GM23338 (cell line): ENCODE measurements at regions not wholly inside any gene's neighbourhood (a gene's known extent, or its start where the extent isn't known, plus 50 kb on each side); places are given as distances from the start of the nearest gene placed in this dataset.

Source experiments
- ATAC-seq: fragments of 200-7000 bp; cut with Tn5 transposase; 3 replicates; pipeline ENCODE4 v1.9.1; 2020
- DNase-seq: peaks from one replicate; pipeline ENCODE4 v3.0.0-alpha.2; 2015; ENCODE audit warnings: low spot score
- H2AFZ ChIP-seq: fragments of 200-600 bp; sonication (generic); 2 replicates; pipeline ENCODE4 v1.8.0; 2016; ENCODE audit warnings: antibody characterized with exemption, mild to moderate bottlenecking, moderate library complexity
- H3F3A ChIP-seq: fragments of 200-600 bp; sonication (generic); replicated peaks from 2 replicates; pipeline ENCODE4 v1.8.0; 2017; ENCODE audit warnings: antibody characterized with exemption, mixed run types, low read depth
- H3K27ac ChIP-seq: fragments of 200-600 bp; sonication (generic); 2 replicates; pipeline ENCODE4 v1.6.1; 2016; ENCODE audit warnings: low read depth
- H3K27me3 ChIP-seq: fragments of 200-600 bp; sonication (generic); 2 replicates; pipeline ENCODE4 v1.8.0; 2016; ENCODE audit warnings: mild to moderate bottlenecking, mixed run types, moderate library complexity; ENCODE audit not compliant: insufficient read depth
- H3K36me3 ChIP-seq: fragments of 200-600 bp; sonication (generic); 2 replicates; pipeline ENCODE4 v1.8.0; 2016; ENCODE audit warnings: mild to moderate bottlenecking; ENCODE audit not compliant: insufficient read depth
- H3K4me1 ChIP-seq: fragments of 200-600 bp; sonication (generic); 2 replicates; pipeline ENCODE4 v1.8.0; 2016; ENCODE audit warnings: mild to moderate bottlenecking, moderate library complexity; ENCODE audit not compliant: insufficient read depth
- H3K4me2 ChIP-seq: fragments of 200-600 bp; sonication (generic); 2 replicates; pipeline ENCODE4 v1.7.1; 2017; ENCODE audit warnings: mixed run types
- H3K4me3 ChIP-seq: fragments of 200-600 bp; sonication (generic); 2 replicates; pipeline ENCODE4 v1.6.1; 2016; ENCODE audit warnings: mixed run types
- H3K79me2 ChIP-seq: fragments of 200-600 bp; sonication (generic); replicated peaks from 2 replicates; pipeline ENCODE4 v1.8.0; 2017; ENCODE audit warnings: mild to moderate bottlenecking; ENCODE audit not compliant: insufficient read depth
- H3K9me2 ChIP-seq: fragments of 200-600 bp; sonication (generic); 2 replicates; pipeline ENCODE4 v1.8.0; 2017; ENCODE audit not compliant: insufficient read depth
- H4K20me1 ChIP-seq: fragments of 200-600 bp; sonication (generic); replicated peaks from 2 replicates; pipeline ENCODE4 v1.8.0; 2017; ENCODE audit warnings: mild to moderate bottlenecking; ENCODE audit not compliant: insufficient read depth
- H3K27ac Mint-ChIP-seq: 2 replicates; pipeline ENCODE4 v1.8.0; 2020; ENCODE audit warnings: inconsistent platforms, mild to moderate bottlenecking, moderate library complexity, mixed read lengths
- H3K27me3 Mint-ChIP-seq: 3 replicates; pipeline ENCODE4 v1.8.0; 2022; ENCODE audit warnings: low read depth, mild to moderate bottlenecking, moderate library complexity, mixed read lengths, inconsistent platforms; ENCODE audit not compliant: insufficient read depth, poor library complexity
- H3K36me3 Mint-ChIP-seq: 3 replicates; pipeline ENCODE4 v1.8.0; 2021; ENCODE audit warnings: low read depth, mild to moderate bottlenecking, inconsistent platforms, moderate library complexity, mixed read lengths
- H3K4me1 Mint-ChIP-seq: 3 replicates; pipeline ENCODE4 v1.8.0; 2020; ENCODE audit warnings: mild to moderate bottlenecking, inconsistent platforms, mixed read lengths
- H3K4me3 Mint-ChIP-seq: 3 replicates; pipeline ENCODE4 v1.8.0; 2021; ENCODE audit warnings: moderate library complexity, mild to moderate bottlenecking, inconsistent platforms, mixed read lengths
- H3K9me3 Mint-ChIP-seq: 3 replicates; pipeline ENCODE4 v1.8.0; 2020; ENCODE audit warnings: moderate library complexity, mild to moderate bottlenecking, inconsistent platforms, mixed read lengths
- CREB1 ChIP-seq: fragments of 250-450 bp; sonication (Bioruptor Pico); IDR thresholded peaks from 2 replicates; pipeline ENCODE4 v1.5.0; 2020; ENCODE audit warnings: low read depth, mild to moderate bottlenecking, moderate library complexity
- EZH2 ChIP-seq: fragments of 200-600 bp; sonication (generic); IDR thresholded peaks from one replicate; pipeline ENCODE4 v1.8.0; 2017; ENCODE audit warnings: antibody characterized with exemption, mild to moderate bottlenecking, low read depth; ENCODE audit not compliant: unreplicated experiment
- JUNB ChIP-seq: IDR thresholded peaks from one replicate; pipeline ENCODE4 v1.6.1; 2016; ENCODE audit warnings: antibody characterized with exemption; ENCODE audit not compliant: unreplicated experiment
- NANOG ChIP-seq: IDR thresholded peaks from 2 replicates; pipeline ENCODE4 v1.6.1; 2016; ENCODE audit warnings: antibody characterized with exemption, borderline replicate concordance
- POLR2AphosphoS5 ChIP-seq: IDR thresholded peaks from 2 replicates; pipeline ENCODE4 v1.6.1; 2016; ENCODE audit warnings: antibody characterized with exemption, low read depth
- STAT1 ChIP-seq: IDR thresholded peaks from one replicate; pipeline ENCODE4 v1.6.1; 2016; ENCODE audit warnings: antibody characterized with exemption; ENCODE audit not compliant: unreplicated experiment
- ZNF114 ChIP-seq: fragments of 250-450 bp; sonication (Bioruptor Pico); IDR thresholded peaks from 2 replicates; pipeline ENCODE4 v1.5.0; 2020; ENCODE audit warnings: mild to moderate bottlenecking, moderate library complexity
- ZNF331 ChIP-seq: fragments of 250-450 bp; sonication (Bioruptor Pico); IDR thresholded peaks from 2 replicates; pipeline ENCODE4 v1.5.0; 2020; ENCODE audit warnings: low read depth, mild to moderate bottlenecking, moderate library complexity
- TF ChIP-seq, protein P1 (sequence below): IDR thresholded peaks from 2 replicates; pipeline ENCODE4 v1.6.1; 2016; ENCODE audit warnings: antibody characterized with exemption
- TF ChIP-seq, protein P2 (sequence below), 2 experiments: fragments of 200-600 bp in 1 of 2; sonication (generic) in 1 of 2; conservative IDR thresholded peaks; 2 replicates each; pipeline versions ENCODE4 v1.5.1 to v1.6.1; 2016 to 2017; ENCODE audit warnings: antibody characterized with exemption in 2 of 2, low read depth in 2 of 2, mild to moderate bottlenecking in 2 of 2, moderate library complexity in 1 of 2
- TF ChIP-seq, protein P3 (sequence below): fragments of 250-450 bp; sonication (Bioruptor Pico); IDR thresholded peaks from 2 replicates; pipeline ENCODE4 v1.5.0; 2020; ENCODE audit warnings: mild to moderate bottlenecking, moderate library complexity

DNA sequence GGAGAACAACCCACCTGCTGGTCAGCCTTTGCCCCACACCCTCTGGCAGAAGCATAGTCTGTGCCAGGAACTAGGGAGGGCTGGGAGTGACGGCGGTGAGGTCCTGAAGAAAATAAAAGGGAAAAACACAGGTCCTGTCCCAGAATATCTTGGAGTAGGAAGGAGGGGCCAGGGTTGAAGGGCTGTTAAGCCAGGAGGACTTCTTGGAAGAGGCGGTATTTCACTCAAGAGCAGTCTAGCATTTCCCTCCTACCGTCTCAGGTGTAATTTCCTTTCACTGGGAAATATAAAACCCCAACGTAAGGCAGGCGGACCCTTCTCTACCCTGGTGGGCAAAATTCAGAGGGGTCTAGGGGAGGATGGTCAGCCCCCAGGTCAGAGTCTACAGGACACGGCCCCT lies 72.7 kb upstream of the TTC34 start (continued):
- TF ChIP-seq, protein P1, sequence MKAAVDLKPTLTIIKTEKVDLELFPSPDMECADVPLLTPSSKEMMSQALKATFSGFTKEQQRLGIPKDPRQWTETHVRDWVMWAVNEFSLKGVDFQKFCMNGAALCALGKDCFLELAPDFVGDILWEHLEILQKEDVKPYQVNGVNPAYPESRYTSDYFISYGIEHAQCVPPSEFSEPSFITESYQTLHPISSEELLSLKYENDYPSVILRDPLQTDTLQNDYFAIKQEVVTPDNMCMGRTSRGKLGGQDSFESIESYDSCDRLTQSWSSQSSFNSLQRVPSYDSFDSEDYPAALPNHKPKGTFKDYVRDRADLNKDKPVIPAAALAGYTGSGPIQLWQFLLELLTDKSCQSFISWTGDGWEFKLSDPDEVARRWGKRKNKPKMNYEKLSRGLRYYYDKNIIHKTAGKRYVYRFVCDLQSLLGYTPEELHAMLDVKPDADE = no peak
- TF ChIP-seq, protein P2, sequence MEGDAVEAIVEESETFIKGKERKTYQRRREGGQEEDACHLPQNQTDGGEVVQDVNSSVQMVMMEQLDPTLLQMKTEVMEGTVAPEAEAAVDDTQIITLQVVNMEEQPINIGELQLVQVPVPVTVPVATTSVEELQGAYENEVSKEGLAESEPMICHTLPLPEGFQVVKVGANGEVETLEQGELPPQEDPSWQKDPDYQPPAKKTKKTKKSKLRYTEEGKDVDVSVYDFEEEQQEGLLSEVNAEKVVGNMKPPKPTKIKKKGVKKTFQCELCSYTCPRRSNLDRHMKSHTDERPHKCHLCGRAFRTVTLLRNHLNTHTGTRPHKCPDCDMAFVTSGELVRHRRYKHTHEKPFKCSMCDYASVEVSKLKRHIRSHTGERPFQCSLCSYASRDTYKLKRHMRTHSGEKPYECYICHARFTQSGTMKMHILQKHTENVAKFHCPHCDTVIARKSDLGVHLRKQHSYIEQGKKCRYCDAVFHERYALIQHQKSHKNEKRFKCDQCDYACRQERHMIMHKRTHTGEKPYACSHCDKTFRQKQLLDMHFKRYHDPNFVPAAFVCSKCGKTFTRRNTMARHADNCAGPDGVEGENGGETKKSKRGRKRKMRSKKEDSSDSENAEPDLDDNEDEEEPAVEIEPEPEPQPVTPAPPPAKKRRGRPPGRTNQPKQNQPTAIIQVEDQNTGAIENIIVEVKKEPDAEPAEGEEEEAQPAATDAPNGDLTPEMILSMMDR (conservative IDR thresholded peaks at IDR 0.05; ENCODE audit: low read depth in 2 of 2) = no peak

DNA sequence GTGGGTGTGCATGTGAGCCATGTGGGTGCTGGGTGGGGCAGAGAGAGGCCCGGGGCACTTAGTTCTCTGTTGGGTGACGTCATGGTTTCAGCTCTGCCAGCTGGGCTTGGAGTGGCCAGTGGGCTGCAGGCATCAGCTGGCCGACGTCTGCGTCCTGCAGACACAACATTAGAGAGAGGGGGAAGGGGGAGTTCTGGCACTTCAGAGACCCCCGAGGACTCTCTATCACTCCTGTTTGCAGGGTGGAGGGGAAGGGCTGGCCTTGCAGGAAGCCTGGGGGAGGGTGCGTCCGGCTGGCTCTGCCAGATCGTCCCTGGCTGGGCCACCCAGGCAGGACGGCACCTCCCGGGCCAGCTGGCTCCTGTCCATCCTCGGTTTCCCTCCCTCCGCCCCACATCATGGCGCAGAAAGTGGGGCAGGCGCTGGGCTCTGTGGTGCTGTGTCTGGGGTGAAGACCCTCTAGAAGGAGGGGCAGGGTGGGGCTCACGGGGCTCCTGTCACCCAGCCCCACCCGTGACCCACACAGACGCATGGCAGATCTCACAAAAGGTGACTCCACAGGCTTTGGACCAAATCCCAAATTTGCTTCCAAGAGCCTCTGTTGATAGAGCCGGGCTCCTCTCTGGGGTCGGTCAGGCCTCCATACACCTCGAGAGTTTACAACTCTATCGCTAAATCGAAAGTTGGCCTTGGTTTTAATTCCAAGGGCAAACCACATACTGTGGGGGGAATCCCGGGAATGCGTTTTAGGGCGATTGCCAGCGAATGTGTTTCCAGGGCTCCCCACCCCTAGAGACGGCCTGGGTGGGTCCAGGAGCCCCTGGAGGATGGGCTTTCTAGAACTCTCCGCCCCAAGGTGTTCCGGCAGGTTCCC lies 73.4 kb upstream of the TTC34 start:
- H3K4me1 ChIP-seq = no peaks in the 10 kb centered on the region
- no peaks in the 10 kb centered on the region for H3K36me3 ChIP-seq
- Mint-ChIP-seq H3K27ac (no peak overlapping the region), H3K27me3 (peaks cover 9% of the 10 kb centered on the region), H3K36me3 (peaks cover 20% of the 10 kb centered on the region), H3K4me3 (no peak overlapping the region), H3K9me3 (peaks cover 79% of the 10 kb centered on the region), H3K4me1 (no peaks in the 10 kb centered on the region)
- no peaks in the 10 kb centered on the region for H3K9me2 ChIP-seq
- H3K27me3 ChIP-seq = no peaks in the 10 kb centered on the region
- ATAC-seq (no peak), DNase-seq (no peak)
- no peak overlapping the region for H3K27ac ChIP-seq
- H2AFZ ChIP-seq = no peak overlapping the region
- no peak overlapping the region for H3K4me3 ChIP-seq
- no peaks in the 10 kb centered on the region for H3K79me2 ChIP-seq
- no peaks in the 10 kb centered on the region for H3F3A ChIP-seq
- H3K4me2 ChIP-seq = no peak overlapping the region
- no peaks in the 10 kb centered on the region for H4K20me1 ChIP-seq
- TF ChIP-seq STAT1 (no peak), NANOG (no peak), CREB1 (no peak), POLR2AphosphoS5 (no peak), EZH2 (no peak), JUNB (no peak), ZNF331 (CRISPR knock-in tag) (no peak), ZNF114 (CRISPR knock-in tag) (no peak)
- TF ChIP-seq, protein P1 = no peak
- TF ChIP-seq, protein P3, sequence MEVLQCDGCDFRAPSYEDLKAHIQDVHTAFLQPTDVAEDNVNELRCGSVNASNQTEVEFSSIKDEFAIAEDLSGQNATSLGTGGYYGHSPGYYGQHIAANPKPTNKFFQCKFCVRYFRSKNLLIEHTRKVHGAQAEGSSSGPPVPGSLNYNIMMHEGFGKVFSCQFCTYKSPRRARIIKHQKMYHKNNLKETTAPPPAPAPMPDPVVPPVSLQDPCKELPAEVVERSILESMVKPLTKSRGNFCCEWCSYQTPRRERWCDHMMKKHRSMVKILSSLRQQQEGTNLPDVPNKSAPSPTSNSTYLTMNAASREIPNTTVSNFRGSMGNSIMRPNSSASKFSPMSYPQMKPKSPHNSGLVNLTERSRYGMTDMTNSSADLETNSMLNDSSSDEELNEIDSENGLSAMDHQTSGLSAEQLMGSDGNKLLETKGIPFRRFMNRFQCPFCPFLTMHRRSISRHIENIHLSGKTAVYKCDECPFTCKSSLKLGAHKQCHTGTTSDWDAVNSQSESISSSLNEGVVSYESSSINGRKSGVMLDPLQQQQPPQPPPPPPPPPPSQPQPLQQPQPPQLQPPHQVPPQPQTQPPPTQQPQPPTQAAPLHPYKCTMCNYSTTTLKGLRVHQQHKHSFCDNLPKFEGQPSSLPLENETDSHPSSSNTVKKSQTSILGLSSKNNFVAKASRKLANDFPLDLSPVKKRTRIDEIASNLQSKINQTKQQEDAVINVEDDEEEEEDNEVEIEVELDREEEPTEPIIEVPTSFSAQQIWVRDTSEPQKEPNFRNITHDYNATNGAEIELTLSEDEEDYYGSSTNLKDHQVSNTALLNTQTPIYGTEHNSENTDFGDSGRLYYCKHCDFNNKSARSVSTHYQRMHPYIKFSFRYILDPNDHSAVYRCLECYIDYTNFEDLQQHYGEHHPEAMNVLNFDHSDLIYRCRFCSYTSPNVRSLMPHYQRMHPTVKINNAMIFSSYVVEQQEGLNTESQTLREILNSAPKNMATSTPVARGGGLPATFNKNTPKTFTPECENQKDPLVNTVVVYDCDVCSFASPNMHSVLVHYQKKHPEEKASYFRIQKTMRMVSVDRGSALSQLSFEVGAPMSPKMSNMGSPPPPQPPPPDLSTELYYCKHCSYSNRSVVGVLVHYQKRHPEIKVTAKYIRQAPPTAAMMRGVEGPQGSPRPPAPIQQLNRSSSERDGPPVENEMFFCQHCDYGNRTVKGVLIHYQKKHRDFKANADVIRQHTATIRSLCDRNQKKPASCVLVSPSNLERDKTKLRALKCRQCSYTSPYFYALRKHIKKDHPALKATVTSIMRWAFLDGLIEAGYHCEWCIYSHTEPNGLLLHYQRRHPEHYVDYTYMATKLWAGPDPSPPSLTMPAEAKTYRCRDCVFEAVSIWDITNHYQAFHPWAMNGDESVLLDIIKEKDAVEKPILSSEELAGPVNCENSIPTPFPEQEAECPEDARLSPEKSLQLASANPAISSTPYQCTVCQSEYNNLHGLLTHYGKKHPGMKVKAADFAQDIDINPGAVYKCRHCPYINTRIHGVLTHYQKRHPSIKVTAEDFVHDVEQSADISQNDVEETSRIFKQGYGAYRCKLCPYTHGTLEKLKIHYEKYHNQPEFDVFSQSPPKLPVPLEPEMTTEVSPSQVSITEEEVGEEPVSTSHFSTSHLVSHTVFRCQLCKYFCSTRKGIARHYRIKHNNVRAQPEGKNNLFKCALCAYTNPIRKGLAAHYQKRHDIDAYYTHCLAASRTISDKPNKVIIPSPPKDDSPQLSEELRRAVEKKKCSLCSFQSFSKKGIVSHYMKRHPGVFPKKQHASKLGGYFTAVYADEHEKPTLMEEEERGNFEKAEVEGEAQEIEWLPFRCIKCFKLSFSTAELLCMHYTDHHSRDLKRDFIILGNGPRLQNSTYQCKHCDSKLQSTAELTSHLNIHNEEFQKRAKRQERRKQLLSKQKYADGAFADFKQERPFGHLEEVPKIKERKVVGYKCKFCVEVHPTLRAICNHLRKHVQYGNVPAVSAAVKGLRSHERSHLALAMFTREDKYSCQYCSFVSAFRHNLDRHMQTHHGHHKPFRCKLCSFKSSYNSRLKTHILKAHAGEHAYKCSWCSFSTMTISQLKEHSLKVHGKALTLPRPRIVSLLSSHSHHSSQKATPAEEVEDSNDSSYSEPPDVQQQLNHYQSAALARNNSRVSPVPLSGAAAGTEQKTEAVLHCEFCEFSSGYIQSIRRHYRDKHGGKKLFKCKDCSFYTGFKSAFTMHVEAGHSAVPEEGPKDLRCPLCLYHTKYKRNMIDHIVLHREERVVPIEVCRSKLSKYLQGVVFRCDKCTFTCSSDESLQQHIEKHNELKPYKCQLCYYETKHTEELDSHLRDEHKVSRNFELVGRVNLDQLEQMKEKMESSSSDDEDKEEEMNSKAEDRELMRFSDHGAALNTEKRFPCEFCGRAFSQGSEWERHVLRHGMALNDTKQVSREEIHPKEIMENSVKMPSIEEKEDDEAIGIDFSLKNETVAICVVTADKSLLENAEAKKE (CRISPR knock-in tag) = no peak
